ENCODE measurements at regions not wholly inside any gene's neighbourhood (a gene's known extent, or its start where the extent isn't known, plus 50 kb on each side); places are given as distances from the start of the nearest gene placed in this dataset.
"Not testable (repeated sequence)": the region's sequence is repeated elsewhere in the genome, so short reads cannot be mapped to it uniquely, and the experiment has no call there.

DNA sequence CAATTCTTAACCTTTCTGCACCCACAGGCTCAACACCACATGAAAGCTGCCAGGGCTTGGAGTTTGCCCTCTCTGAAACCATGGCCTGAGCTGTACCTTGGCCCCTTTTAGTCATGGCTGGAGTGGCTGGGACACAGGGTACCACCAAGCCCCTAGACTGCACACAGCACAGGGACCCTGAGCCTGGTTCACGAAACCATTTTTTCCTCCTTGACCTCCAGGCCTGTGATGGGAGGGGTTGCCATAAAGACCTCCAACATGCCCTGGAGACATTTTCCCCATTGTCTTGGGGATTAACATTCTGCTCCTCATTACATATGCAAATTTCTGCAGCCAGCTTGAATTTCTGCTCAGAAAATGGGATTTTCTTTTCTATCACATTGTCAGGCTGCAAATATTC, 113.4 kb downstream of the XPNPEP1 start:
- not testable (repeated sequence) for DNase-seq

DNA sequence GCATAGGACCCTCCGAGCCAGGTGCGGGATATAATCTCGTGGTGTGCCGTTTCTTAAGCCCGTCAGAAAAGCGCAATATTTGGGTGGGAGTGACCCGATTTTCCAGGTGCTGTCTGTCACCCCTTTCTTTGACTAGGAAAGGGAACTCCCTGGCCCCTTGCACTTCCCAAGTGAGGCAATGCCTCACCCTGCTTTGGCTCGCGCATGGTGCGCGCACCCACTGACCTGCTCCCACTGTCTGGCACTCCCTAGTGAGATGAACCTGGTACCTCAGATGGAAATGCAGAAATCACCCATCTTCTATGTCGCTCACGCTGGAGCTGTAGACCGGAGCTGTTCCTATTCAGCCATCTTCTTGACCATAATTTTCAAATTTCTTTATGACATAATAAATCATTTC, 122.1 kb downstream of the XPNPEP1 start:
- DNase-seq: not testable (repeated sequence)

DNA sequence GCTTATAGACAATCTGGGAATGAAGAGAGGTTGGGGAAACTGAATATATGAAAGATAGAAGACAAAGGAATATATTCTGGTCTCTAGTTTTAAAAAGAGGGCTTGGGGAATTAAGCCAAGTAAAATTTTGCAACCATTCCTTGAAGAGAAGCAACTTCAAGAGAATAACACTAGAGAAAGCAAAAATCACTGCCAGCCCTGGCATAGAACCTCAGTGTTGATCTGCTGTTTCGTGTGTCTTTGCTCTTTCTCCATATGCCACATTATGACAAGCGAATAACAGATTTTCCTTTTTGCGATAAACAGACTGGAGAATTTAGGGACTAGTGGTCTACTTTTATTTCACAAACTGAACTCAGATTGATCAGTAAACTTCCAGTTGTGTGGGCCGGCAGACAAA, 132.7 kb downstream of the XPNPEP1 start:
- no peak for DNase-seq

DNA sequence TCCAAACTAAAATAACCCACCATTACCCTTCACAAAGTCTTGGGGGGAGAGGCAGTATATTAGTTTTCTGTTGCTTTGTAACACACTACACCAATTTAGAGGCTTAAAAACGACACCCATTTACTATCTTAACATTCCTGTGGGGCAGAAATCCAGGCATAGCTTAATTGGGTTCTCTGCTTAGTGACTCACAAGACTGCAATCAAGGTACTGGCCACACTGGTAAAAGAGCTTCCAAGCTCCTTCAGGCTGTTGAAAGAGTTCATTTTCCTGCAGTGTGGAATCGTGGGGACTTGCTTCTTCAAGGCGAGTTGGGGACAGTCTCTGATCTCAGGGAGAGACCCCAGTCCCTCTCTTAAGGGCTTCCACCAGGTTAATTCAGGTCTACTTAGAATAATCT, 139.1 kb downstream of the XPNPEP1 start:
- no peak for DNase-seq

DNA sequence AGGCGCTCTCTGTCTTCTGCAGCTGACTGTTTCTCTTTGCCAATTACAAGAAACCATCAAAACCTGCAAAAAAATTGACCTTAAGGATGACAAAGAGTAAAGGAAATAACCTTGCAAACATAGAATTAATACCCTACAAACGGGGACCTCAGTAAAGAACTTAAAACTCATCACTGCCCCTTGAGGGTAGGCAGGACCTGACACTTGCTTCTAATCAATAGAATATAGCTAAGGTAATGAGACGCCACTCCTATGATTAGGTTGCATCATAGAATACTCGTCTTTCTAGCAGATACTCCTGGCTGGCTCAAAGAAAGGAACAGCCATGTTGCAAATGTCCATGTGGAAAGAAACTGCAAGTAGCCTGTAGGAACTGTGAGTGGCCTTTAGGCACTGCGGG, 140.0 kb downstream of the XPNPEP1 start:
- DNase-seq: no peak

DNA sequence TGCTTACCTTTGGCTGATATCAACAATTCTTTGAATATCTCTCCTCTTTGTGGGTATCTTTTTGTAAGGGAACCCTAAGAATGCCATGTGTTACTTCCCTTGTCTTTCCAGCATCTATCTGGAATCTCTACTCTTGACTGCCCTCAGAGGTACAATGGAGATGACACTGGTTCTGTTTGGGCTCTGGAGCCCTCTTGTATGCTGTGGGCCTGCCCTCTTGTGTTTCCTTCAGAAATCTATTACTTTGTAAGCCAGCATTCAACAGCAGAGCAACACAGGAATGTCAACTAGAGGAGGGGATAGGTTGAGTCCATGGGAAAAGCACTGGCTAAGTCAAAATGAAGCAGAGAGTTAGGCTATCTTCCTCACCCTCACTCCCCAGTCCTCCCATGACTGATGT, 142.3 kb downstream of the XPNPEP1 start:
- no peak for DNase-seq

DNA sequence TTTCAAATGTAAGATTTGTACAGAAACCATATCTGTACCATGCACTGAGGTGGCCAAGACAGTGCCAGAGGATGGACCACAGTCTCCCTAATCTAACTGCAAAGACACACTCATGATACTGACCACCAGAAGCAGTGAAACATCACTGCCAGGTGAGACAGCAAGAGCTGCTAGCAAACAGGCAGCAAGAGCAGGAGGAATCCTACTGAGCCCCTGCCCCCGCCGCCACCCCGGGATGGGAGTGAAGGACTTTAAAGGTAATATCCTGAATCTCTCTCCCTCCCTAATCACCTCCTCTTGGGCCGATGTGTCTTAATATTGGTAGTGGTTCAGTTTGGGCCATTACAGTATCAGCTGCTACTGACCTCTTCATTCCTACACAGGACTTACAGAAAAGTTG, 144.3 kb downstream of the XPNPEP1 start:
- DNase-seq: no peak

DNA sequence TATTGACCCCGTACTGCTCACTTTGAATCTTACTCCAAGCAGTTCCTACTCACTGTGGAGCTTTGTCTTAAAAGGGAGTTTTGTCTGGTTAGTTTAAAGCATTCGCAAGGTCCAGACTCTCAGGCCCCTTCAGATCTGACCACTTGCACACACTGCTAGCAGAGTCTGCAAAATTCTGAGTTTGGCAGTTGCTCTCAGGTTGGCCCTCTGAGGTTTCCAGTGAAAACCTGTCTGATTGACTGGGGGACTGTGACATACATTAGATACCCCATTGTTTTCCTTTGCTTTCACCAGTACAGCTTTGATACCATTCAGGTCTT, 149.2 kb downstream of the XPNPEP1 start:
- no peak for DNase-seq

DNA sequence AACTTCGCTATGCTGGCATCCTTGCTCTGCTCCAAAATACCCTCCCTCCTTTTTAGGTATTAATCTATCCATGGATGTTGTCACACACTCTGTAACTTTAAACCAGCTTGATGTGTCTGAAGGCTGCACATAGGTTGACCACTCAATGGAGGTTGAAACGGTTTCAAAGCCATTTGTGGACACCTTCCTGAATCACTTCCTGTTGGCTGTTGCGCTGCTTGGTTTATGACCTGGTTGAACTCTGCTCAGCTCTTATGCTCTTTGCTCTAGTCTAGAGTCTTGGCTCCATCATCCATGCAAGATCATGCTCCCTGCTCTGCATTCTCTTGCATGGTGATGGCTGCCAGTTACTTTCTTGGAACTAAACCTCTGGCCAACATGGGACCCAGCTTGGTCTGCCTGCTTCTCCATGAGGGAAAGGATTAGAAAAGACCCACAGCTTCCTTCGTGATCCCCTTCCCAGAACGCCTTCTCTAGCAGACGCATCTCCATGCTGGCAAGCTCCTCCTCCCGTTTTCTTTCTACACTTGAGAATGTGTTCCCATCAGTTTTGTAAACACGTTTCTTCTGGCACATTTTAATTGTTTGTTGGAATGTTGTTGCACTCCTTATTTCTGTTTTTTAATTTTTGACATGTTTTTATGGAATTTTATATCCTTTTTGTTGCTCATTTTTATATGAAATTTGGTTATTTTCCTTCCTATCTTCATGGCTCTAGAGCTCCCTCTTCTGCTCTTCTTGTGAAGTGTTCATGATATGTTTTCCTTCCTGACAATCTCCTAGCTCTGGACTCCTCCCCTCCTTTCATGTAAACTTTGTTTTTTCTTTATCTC, 149.8 kb downstream of the XPNPEP1 start:
- DNase-seq: no peak

DNA sequence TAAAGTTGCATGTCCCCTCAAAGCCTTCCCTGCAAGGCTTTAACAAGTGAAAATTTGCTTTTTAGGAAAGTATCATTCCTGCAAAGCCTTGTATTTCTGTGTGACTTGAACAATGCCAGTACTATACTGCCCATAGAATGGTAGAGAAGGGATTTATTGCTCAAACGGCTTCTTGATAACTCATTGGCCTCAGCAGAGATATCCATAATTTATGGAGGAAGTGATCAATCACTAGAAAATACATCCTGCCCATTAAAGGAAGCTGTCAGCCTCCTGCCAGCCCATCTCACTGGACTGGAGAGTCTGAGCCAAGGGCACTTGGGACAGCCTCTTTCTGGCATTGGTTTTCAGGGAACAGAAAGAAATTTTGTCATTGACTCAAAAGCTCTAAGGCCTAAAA, 152.6 kb downstream of the XPNPEP1 start:
- DNase-seq: no peak

DNA sequence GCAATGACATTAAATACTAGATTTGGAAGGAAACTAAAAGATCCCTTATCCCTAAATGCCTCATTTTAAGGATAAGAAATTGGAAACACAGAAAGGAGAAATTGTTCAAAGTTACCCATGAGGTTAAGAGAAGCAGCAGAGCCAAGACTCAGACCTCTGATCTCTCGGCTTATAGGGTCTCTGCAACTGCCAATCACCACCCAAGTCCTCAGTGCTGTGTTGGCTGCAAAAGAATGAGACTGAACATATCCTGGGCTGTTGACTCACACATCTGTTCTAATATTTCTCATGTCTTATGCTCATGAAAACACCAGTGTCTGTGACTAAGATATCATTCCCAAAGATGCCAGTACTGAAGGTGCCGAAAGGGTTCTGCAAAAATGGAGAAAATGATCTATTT, 153.3 kb downstream of the XPNPEP1 start:
- no peak for DNase-seq

DNA sequence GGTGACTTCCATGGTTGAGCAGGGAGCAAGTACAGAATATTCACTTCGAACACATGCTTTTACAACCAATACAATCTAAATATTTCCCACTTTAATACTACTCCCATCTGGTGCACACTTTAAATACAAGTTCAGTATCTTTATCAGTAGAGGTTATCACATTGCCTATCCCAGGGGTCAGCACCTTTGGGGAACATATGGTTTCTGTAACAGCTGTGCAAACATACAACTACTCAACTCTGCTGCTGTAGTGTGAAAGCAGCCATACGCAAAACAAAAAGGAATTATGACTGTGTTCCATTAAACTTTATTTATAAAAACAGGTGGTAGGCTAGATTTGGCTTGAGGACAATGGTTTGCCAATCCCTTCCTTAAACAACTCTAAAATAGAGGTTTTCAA, 157.5 kb downstream of the XPNPEP1 start:
- no peak for DNase-seq

DNA sequence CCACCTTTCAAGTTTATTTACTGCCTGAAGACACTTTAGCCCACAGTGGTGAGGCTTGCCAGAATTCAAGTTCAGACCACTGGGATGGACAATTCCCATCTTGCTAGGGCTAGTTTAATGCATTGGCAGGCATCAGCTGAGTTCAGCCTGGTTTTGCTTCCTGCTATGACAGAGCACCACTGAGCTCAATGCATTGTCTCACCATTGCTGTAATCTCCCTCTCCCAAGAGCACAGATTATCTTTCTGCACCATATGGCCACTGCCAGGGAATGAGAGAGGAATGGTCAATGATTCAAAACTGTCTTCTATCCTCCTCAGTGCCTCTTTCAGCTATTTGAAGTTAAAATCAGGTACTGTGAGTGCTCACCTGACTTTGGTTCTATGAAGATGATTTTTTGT, 160.8 kb downstream of the XPNPEP1 start:
- no peak for DNase-seq

DNA sequence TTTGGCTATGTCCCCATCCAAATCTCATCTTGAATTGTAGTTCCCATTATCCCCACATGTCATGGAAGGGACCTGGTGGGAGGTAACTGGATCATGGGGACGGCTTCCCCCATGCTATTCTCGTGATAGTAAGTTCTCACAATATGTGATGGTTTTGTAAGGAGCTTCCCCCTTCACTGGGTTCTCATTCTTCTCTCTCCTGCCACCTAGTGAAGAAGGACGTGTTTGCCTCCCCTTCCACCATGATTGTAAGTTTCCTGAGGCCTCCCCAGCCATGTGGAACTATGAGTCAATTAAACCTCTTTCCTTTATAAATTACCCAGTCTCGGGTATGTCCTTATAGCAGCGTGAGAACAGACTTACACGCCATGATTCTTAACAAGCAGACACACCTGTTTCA, 165.6 kb downstream of the XPNPEP1 start:
- not testable (repeated sequence) for DNase-seq

DNA sequence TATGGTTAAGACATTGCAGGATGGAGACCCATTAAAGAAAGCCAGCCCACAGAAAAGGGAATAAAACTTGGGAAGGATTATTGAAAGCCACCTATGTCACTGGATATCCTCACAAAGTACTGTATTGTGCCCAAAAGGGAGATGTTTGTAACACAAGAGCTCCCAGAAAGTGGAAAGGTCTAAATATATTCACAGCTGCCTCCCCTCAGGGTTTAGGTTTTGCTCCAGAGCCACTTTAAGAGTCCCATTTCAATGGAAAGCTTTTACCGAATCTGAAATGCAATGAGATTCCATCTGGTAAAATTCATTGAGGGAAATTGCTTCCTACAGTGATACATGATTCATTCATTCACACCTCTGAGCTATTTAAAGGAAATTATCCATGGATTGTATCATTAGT, 176.4 kb downstream of the XPNPEP1 start:
- DNase-seq: no peak

DNA sequence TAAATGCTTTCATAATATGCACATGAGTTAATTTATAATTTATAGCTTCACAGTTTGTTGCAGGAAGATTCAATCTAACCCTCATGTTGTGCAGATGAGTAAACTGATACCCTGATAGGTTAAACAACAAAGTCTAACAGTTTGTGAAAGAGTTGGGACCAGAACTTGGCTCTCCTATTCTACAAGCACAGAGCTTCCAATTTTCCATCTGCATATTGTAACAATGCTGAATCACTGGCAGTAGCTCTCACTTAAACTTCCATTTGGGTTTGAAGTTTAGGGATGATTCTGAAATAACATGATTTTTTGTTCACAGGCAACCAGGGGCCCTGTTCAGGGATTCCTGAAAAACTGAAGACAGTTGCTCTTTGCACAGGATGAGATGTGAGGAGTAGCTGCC, 179.3 kb downstream of the XPNPEP1 start:
- DNase-seq: no peak

DNA sequence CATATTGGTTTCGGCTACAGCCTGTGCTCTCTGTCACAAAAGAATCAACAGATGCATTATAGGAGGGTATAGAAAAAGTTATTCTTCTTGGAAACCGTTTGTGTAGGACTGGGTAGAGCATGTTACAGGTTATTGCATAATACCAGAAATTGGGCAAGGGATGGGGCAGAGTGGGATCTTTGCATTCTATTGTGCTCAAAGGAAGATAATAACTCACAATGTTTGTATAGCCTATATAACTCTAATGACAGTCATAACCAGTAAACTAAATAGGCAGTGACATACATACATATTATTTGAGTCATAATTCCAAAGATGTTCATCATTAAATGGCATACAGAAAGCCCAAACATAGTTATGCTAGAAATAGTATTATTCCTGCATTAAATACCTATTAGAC, 179.7 kb downstream of the XPNPEP1 start:
- DNase-seq: no peak

DNA sequence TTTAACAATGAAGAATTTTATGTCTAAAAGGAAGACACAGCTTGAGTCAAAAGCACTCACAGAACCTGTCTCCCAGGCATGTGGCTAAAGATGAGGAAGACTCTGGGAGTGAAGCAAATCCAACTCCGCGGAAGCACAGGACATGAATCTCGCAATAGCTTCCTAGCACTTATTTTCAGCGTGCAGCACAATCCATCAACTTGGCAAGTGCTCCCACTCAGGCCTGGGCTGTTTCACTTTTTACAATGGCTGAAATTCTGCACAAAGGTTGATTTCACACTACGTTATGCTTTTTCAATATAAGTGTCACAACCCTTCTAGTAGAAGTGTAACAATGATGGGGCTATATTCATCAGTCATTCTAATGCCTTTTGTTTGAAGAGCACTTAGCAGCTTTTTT, 180.2 kb downstream of the XPNPEP1 start:
- DNase-seq: no peak

DNA sequence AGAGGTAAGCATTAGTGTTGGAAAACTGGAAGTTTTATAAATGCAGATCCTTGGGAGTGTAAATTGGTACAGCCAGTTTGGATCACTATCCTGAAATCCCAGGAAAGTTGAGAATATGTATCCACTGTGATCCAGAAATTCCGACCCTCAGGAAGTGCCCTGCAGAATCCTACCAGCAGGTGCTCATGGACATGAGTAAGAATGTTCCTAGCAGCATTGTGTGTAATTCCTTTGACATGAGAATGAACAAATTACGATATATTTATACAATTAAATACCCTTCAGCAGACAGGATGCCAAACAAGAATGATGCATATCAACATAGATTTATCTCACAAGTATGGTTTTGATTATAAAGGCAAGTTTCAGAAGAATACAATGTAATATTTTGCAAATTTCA, 181.6 kb downstream of the XPNPEP1 start:
- DNase-seq: no peak

DNA sequence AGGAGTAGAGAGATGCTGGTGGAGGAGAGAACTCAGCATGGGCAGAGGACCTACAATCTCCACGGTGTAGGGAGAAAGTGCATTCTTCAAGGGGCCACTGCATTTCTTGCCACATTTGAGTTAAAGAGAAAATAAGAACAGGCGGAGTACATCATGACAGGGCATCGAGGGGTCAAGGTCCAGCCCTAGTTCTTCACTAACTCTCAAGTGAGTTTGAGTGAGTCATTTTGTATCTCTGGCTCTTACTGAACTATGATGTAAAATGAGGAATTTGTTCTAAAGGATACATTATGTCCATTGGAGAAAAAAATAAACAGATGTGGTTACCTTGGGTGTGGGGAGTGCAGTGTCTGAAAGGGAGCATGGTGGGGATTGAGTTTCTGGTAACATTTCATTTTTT, 182.9 kb downstream of the XPNPEP1 start:
- no peak for DNase-seq

DNA sequence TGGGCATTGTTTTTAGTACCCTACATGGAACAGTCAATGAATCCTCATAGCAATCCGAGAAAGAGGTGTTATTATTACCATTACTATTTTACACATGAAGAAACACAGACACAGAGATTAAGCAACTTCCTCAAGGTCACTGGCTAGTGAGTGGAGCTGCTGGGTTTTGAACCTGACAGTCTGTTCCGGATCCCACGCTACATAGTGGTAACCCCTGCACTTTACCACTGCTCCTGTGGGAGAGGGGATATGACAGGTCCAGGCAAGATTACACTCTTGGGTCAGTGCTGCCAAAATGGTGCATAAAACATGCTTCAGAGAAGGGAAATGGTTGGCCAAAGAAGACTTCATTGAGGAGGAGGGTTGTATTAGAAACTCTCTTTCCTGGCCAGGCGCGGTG, 185.7 kb downstream of the XPNPEP1 start:
- DNase-seq: no peak

DNA sequence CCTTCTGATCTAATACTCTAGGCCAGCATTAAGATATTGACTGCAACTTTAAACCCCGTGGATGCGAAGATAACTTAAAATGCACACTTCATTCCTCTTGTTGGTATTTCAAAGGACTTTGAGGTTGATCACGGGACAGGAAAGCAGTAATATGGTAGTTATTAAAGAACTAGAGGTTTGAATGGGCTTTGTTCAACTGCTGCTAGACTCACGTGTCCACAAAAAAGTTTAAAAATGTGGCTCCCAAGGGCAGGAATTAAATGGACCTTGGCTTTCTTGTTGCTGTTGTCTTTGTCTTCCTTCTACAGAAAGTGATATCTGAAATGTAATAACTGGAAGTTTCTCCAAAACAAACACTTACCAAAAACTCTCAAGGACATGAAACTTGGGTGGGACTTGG, 186.3 kb downstream of the XPNPEP1 start:
- DNase-seq: no peak

DNA sequence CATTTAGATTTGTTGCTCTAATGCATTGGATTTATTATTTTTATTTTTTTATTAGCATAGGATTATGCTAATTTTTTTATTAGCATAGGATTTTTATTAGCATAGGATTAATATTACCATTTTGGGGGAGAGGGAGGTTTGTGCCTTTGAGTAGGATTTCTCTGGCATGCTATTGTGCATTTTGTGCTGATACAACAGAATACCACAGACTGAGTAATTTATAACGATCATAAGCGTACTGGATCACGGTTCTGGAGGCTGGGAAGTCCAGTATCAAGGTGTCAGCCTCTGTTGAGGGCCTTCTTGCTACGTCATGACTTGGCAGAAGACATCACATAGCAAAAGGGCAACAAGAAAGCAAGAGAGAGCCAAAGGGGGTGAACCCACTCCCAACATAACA, 187.5 kb downstream of the XPNPEP1 start:
- DNase-seq: no peak

DNA sequence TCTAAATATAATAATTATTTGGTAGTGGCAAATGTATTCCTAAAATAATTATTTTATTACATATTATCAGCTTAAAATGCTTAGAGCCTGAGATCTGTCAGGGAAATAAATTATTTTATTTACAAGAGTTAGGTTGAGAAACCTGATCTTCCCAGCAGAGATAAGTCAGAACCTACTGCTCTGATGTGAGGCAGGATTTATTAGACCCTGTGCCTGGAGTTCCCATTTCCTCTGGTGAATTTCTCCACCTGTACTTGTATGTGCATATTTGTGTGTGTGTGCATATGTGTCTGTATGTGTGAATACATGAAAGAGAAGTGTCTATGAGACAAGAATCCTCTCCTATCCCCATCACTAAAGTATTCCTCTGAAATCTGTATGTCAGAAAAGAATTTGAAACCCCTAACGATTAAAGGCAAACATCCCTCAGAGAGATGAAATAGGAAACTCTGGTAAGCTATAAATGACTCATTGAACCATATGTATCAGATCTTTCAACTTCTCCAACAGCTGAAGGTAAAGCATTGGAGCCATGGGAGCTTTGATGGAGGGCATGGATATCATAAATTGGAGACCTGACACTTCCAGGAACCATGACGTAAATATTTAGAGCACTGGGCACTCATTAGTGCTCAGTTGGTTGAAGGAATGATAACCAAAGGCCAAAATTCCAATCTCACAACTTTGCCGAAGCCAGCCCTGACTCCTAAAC, 190.9 kb downstream of the XPNPEP1 start:
- no peak for DNase-seq

DNA sequence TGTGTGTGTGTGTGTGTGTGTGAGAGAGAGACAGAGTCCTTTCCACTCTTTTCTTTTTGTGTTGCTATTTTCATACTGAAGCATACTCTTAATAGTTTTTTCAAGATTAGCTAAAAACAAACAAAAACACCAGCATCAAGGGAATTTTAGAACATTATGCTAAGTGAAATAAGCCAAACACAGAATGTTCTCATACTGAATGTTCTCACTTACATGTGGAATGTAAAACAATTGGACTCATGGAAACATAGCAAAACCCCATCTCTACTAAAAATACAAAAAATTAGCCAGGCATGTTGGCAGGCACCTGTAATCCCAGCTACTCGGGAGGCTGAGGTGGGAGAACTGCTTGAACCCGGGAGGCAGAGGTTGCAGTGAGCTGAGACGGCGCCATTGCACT, 193.4 kb downstream of the XPNPEP1 start:
- DNase-seq: not testable (repeated sequence)

Data from right hindlimb (tissue), 1 donor.